Eye (tissue), 1 donor: ENCODE measurements at regions not wholly inside any gene's neighbourhood (a gene's known extent, or its start where the extent isn't known, plus 50 kb on each side); places are given as distances from the start of the nearest gene placed in this dataset.
A peak's percentile ranks its signal among the peaks of the same experiment; 100 is the strongest.
"Not testable (repeated sequence)": the region's sequence is repeated elsewhere in the genome, so short reads cannot be mapped to it uniquely, and the experiment has no call there.

Experiments
- DNase-seq: peaks from one replicate; pipeline ENCODE4 v3.0.0-alpha.2; 2015

- no peak for DNase-seq
These were observed 900.3 kb downstream of the DSC3 start for GRCh38 chr18:30142248-30142647.

- not testable (repeated sequence) for DNase-seq
These were observed 901.0 kb downstream of the DSC3 start for GRCh38 chr18:30141506-30141905.

GRCh38 chr18:30139631-30140287 is 902.8 kb downstream of the DSC3 start:
- no peak for DNase-seq

GRCh38 chr18:30135938-30136337 is 906.6 kb downstream of the DSC3 start:
- no peak for DNase-seq

GRCh38 chr18:30134020-30134419 is 908.5 kb downstream of the DSC3 start:
- no peak for DNase-seq

- DNase-seq: no peak
These were observed 909.6 kb downstream of the DSC3 start for GRCh38 chr18:30132959-30133358.

- DNase-seq: no peak
These were observed 921.1 kb downstream of the DSC3 start for GRCh38 chr18:30121397-30121796.

GRCh38 chr18:30113454-30113853 is 929.1 kb downstream of the DSC3 start:
- no peak for DNase-seq

GRCh38 chr18:30106356-30106755 is 936.2 kb downstream of the DSC3 start:
- no peak for DNase-seq

GRCh38 chr18:30103881-30104280 is 938.7 kb downstream of the DSC3 start:
- no peak for DNase-seq

GRCh38 chr18:30096796-30097195 is 945.7 kb downstream of the DSC3 start:
- DNase-seq: no peak

GRCh38 chr18:30094556-30094955 is 948.0 kb downstream of the DSC3 start:
- no peak for DNase-seq

GRCh38 chr18:30093376-30093775 is 949.2 kb downstream of the DSC3 start:
- DNase-seq: no peak

GRCh38 chr18:30088238-30089015 is 954.1 kb downstream of the DSC3 start:
- no peak for DNase-seq

- no peak for DNase-seq
These were observed 956.2 kb downstream of the DSC3 start for GRCh38 chr18:30086351-30086750.

GRCh38 chr18:30081122-30081521 is 961.4 kb downstream of the DSC3 start:
- DNase-seq: no peak

- DNase-seq: no peak
These were observed 969.7 kb downstream of the DSC3 start for GRCh38 chr18:30072609-30073385.

- no peak for DNase-seq
These were observed 976.3 kb downstream of the DSC3 start for GRCh38 chr18:30066288-30066687.

GRCh38 chr18:30057398-30057797 is 985.1 kb downstream of the DSC3 start:
- no peak for DNase-seq

- DNase-seq: peak; percentile 10
These were observed 986.0 kb downstream of the DSC3 start for GRCh38 chr18:30056528-30056927.

- no peak for DNase-seq
These were observed 998.0 kb downstream of the DSC3 start for GRCh38 chr18:30044496-30044895.

- DNase-seq: no peak
These were observed 1003.3 kb downstream of the DSC3 start for GRCh38 chr18:30039201-30039600.

- DNase-seq: no peak
These were observed 1007.7 kb downstream of the DSC3 start for GRCh38 chr18:30034818-30035217.

- no peak for DNase-seq
These were observed 1026.4 kb downstream of the DSC3 start for GRCh38 chr18:30016179-30016578.
